OCI-LY1 (cell line): ENCODE measurements at regions not wholly inside any gene's neighbourhood (a gene's known extent, or its start where the extent isn't known, plus 50 kb on each side); places are given as distances from the start of the nearest gene placed in this dataset.

Experiments
- H2AFZ ChIP-seq: fragments of 200-600 bp; sonication (generic), shearing (Covaris generic); 2 replicates; pipeline ENCODE4 v1.6.0; 2014; ENCODE audit warnings: antibody characterized with exemption, mild to moderate bottlenecking, low read length
- H3F3A ChIP-seq: fragments of 200-600 bp; sonication (generic), shearing (Covaris generic); 2 replicates; pipeline ENCODE4 v1.6.0; 2014; ENCODE audit warnings: mild to moderate bottlenecking, antibody characterized with exemption, low read length, moderate library complexity; ENCODE audit not compliant: insufficient read depth
- H3K27ac ChIP-seq: fragments of 200-600 bp; sonication (generic); 2 replicates; pipeline ENCODE4 v1.5.1; 2014; ENCODE audit warnings: low read length, mixed run types, mild to moderate bottlenecking, low read depth; ENCODE audit not compliant: poor library complexity, severe bottlenecking
- H3K27me3 ChIP-seq: fragments of 200-600 bp; sonication (generic); 2 replicates; pipeline ENCODE4 v1.6.0; 2014; ENCODE audit warnings: antibody characterized with exemption, mild to moderate bottlenecking, low read length, moderate library complexity; ENCODE audit not compliant: insufficient read depth
- H3K36me3 ChIP-seq: fragments of 200-600 bp; sonication (generic); 2 replicates; pipeline ENCODE4 v1.6.1; 2014; ENCODE audit warnings: mild to moderate bottlenecking, antibody characterized with exemption, low read length, moderate library complexity, mixed read lengths; ENCODE audit not compliant: insufficient read depth
- H3K4me1 ChIP-seq: fragments of 200-600 bp; sonication (generic); 2 replicates; pipeline ENCODE4 v1.5.1; 2014; ENCODE audit warnings: mild to moderate bottlenecking, low read length, moderate library complexity; ENCODE audit not compliant: insufficient read depth, severe bottlenecking
- H3K4me2 ChIP-seq: fragments of 200-600 bp; sonication (generic), shearing (Covaris generic); 2 replicates; pipeline ENCODE4 v1.6.1; 2014; ENCODE audit warnings: low read length
- H3K4me3 ChIP-seq: fragments of 200-600 bp; sonication (generic); 2 replicates; pipeline ENCODE4 v1.5.1; 2014; ENCODE audit warnings: low read length, low read depth, mild to moderate bottlenecking, mixed read lengths; ENCODE audit not compliant: poor library complexity, severe bottlenecking
- H3K79me2 ChIP-seq: fragments of 200-600 bp; shearing (Covaris generic); 2 replicates; pipeline ENCODE4 v1.6.1; 2016; ENCODE audit warnings: mixed run types, low read length, mixed read lengths; ENCODE audit not compliant: insufficient read depth
- H3K9ac ChIP-seq: fragments of 200-600 bp; sonication (generic), shearing (Covaris generic); 2 replicates; pipeline ENCODE4 v1.6.1; 2014; ENCODE audit warnings: mild to moderate bottlenecking, low read length, mixed read lengths
- H3K9me2 ChIP-seq: fragments of 200-600 bp; sonication (generic), shearing (Covaris generic); 2 replicates; pipeline ENCODE4 v1.6.1; 2014; ENCODE audit warnings: low read depth, mild to moderate bottlenecking, low read length, mixed read lengths
- H3K9me3 ChIP-seq: fragments of 200-600 bp; shearing (Covaris generic); 2 replicates; pipeline ENCODE4 v1.6.1; 2014; ENCODE audit warnings: low read length, mixed read lengths
- H4K20me1 ChIP-seq: fragments of 200-600 bp; sonication (generic), shearing (Covaris generic); 2 replicates; pipeline ENCODE4 v1.6.0; 2016; ENCODE audit warnings: mild to moderate bottlenecking, low read length; ENCODE audit not compliant: insufficient read depth
- EZH2 ChIP-seq: fragments of 200-600 bp; sonication (generic), shearing (Covaris generic); IDR thresholded peaks from 2 replicates; pipeline ENCODE4 v1.8.0; 2017; ENCODE audit warnings: borderline replicate concordance, mixed run types, mild to moderate bottlenecking, antibody characterized with exemption, low read length, moderate library complexity, mixed read lengths
- TF ChIP-seq, protein P1 (sequence below): fragments of 200-600 bp; sonication (generic), shearing (Covaris generic); IDR thresholded peaks from 2 replicates; pipeline ENCODE4 v1.5.1; 2017; ENCODE audit warnings: mild to moderate bottlenecking, antibody characterized with exemption, low read length, moderate library complexity, mixed read lengths

DNA sequence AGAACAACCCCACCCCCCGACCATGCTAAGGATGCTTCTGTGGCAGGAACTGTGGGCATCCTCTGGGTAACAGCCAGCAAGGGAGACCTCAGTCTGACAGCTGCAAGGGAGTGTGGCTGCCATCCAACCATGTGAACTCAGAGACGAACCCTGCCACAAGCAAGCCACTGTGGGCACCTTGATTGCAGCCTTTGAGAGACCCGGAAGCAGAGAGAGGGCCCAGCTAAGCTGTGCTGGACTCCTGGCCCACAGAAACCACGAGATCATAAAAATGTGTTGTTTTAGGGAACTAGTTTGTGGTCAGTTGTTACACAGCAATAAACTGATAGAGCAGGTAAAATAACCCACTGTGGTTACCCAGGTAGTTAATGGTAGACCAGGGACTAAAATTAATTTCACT is 414.6 kb downstream of the CDH26 start:
- Histone ChIP-seq H3K79me2 (no peaks in the 10 kb centered on the region), H3K4me2 (no peak overlapping the region), H2AFZ (no peak overlapping the region), H3K27me3 (no peaks in the 10 kb centered on the region), H4K20me1 (no peaks in the 10 kb centered on the region), H3K27ac (no peak overlapping the region), H3F3A (no peaks in the 10 kb centered on the region), H3K9me3 (no peaks in the 10 kb centered on the region), H3K4me1 (no peaks in the 10 kb centered on the region), H3K4me3 (no peak overlapping the region), H3K36me3 (no peaks in the 10 kb centered on the region), H3K9me2 (no peaks in the 10 kb centered on the region), H3K9ac (no peak overlapping the region)
- TF ChIP-seq, protein P1, sequence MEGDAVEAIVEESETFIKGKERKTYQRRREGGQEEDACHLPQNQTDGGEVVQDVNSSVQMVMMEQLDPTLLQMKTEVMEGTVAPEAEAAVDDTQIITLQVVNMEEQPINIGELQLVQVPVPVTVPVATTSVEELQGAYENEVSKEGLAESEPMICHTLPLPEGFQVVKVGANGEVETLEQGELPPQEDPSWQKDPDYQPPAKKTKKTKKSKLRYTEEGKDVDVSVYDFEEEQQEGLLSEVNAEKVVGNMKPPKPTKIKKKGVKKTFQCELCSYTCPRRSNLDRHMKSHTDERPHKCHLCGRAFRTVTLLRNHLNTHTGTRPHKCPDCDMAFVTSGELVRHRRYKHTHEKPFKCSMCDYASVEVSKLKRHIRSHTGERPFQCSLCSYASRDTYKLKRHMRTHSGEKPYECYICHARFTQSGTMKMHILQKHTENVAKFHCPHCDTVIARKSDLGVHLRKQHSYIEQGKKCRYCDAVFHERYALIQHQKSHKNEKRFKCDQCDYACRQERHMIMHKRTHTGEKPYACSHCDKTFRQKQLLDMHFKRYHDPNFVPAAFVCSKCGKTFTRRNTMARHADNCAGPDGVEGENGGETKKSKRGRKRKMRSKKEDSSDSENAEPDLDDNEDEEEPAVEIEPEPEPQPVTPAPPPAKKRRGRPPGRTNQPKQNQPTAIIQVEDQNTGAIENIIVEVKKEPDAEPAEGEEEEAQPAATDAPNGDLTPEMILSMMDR, result no peak
- TF ChIP-seq EZH2, result no peak

DNA sequence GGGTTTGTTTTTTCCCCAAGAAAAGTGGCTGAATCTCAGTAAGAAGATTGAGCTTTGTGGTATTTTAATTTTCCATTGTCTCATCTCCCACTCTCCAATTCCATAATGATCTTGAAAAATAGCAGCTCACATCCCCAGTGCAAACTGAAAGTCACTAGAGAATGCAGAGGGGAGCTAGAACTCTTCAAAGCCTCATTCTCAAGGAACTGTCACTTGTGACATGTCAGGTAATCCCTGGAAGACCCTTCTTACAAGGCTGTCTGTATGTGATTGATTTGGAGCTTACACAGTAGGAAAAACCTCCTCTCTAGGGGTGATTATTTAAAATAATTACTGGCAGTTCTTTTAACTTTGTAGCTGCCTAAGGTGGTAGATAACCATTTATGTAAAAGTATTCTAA is 420.4 kb downstream of the CDH26 start:
- Histone ChIP-seq H3K36me3 (no peaks in the 10 kb centered on the region), H2AFZ (no peak overlapping the region), H4K20me1 (no peaks in the 10 kb centered on the region), H3F3A (no peaks in the 10 kb centered on the region), H3K9me3 (no peaks in the 10 kb centered on the region), H3K4me1 (no peaks in the 10 kb centered on the region), H3K4me2 (no peak overlapping the region), H3K27ac (no peak overlapping the region), H3K79me2 (no peaks in the 10 kb centered on the region), H3K27me3 (no peaks in the 10 kb centered on the region), H3K4me3 (no peak overlapping the region), H3K9me2 (no peaks in the 10 kb centered on the region), H3K9ac (no peak overlapping the region)
- TF ChIP-seq, protein P1, result no peak
- TF ChIP-seq EZH2, result no peak

DNA sequence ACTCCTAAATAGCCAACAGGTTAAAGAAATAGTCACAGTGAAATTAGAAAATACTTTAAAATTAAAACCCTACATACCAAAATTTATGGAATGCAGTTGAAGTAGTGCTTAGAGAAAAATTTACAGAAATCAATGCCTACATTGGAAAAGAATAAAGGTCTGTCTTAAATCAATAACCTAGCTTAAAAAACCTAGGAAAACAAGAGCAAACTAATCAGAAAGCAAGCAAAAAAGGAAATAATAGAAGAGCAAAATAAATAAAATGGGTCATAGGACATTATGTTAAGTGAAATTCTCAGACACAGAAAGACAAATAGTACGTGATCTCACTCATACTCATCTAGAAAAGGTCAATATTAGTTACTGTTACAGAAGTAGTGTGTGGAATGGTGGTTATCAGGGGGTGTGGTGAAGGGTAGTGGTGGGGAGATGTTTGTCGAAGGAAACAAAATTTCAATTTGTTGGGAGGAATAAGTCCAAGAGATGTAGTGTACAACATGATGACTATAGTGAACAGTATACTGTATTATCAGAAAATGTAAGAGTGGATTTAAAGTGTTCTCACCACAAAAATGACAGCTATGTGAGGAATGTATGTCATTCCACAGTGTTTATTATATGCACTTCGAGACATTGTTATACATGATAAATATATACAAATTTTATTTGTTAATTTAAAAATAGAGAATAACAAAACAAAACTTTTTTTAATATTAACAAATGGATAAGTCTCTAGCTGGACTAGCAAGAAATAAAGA is 423.6 kb downstream of the CDH26 start:
- Histone ChIP-seq H3K9me3 (no peaks in the 10 kb centered on the region), H3F3A (no peaks in the 10 kb centered on the region), H2AFZ (no peak overlapping the region), H3K36me3 (no peaks in the 10 kb centered on the region), H3K9me2 (no peaks in the 10 kb centered on the region), H3K79me2 (no peaks in the 10 kb centered on the region), H4K20me1 (no peaks in the 10 kb centered on the region), H3K4me1 (no peaks in the 10 kb centered on the region), H3K4me3 (no peak overlapping the region), H3K27me3 (no peaks in the 10 kb centered on the region), H3K4me2 (no peak overlapping the region), H3K9ac (no peak overlapping the region), H3K27ac (no peak overlapping the region)
- TF ChIP-seq, protein P1, result no peak
- no peak for TF ChIP-seq EZH2
